ENCODE measurements at regions not wholly inside any gene's neighbourhood (a gene's known extent, or its start where the extent isn't known, plus 50 kb on each side); places are given as distances from the start of the nearest gene placed in this dataset.

- TF ChIP-seq TCF7L2 (IDR thresholded peaks at IDR 0.05; ENCODE audit: borderline replicate concordance, extremely low read depth, insufficient read depth, insufficient read length) = no peak
- TF ChIP-seq ZFX (IDR thresholded peaks at IDR 0.05) = no peak
- TF ChIP-seq YY1 (IDR thresholded peaks at IDR 0.05; ENCODE audit: extremely low read depth, insufficient replicate concordance, low read depth, low read length) = no peak
Observed at GRCh38 chr11:26271666-26272065, 60.3 kb upstream of the ANO3 start (continued).

GRCh38 chr11:26276798-26277424, 55.0 kb upstream of the ANO3 start:
- H3K9me2 ChIP-seq (ENCODE audit: insufficient read depth) = no peaks in the 10 kb centered on the region
- H3K27ac ChIP-seq (ENCODE audit: low read depth, low read length) = no peak overlapping the region
- ChIA-PET CTCF (no interaction called here), POLR2A (no interaction called here), RAD21 (ENCODE audit: low non-redundant PET in 1 of 2, low total read pairs in 2 of 2, uncharacterized antibody in 2 of 2, unreplicated experiment in 2 of 2) (no interaction called here)
- no peak overlapping the region for H3K9ac ChIP-seq (ENCODE audit: low read length)
- TF ChIP-seq EGR1 (IDR thresholded peaks at IDR 0.05; ENCODE audit: low read depth) = no peak
- peak; percentile 31 for TF ChIP-seq TCF7L2 (IDR thresholded peaks at IDR 0.05; ENCODE audit: borderline replicate concordance, extremely low read depth, insufficient read depth, insufficient read length)
- no peak for TF ChIP-seq POLR2AphosphoS5 (IDR thresholded peaks at IDR 0.05; ENCODE audit: low read depth, low read length)
- no peak for TF ChIP-seq ZBTB33 (IDR thresholded peaks at IDR 0.05; ENCODE audit: extremely low read depth, insufficient replicate concordance, low read length)
- no peak for TF ChIP-seq SP1 (IDR thresholded peaks at IDR 0.05; ENCODE audit: low read depth)
- TF ChIP-seq CTCF (IDR thresholded peaks at IDR 0.05 in 2 of 3, conservative IDR thresholded peaks at IDR 0.05 in 1 of 3; ENCODE audit: borderline replicate concordance in 1 of 3, insufficient read depth in 1 of 3, low read depth in 2 of 3, low read length in 2 of 3) = peak; percentile 28 to 89 (median 76); a peak in 5 of 6 replicates
- no peak for TF ChIP-seq SRF (IDR thresholded peaks at IDR 0.05; ENCODE audit: low read depth)
- peak; percentile 55 for TF ChIP-seq RAD21 (IDR thresholded peaks at IDR 0.05; ENCODE audit: low read depth)
- no peak for TF ChIP-seq CEBPB (IDR thresholded peaks at IDR 0.05; ENCODE audit: low read depth)
- TF ChIP-seq JUND (IDR thresholded peaks at IDR 0.05) = no peak
- H3K79me2 ChIP-seq (ENCODE audit: insufficient read depth, low read length) = no peaks in the 10 kb centered on the region
- no TSS peak for BruUV-seq (replicated peaks)
- no peaks in the 10 kb centered on the region for H3K36me3 ChIP-seq (ENCODE audit: control insufficient read depth in 1 of 2, insufficient read depth in 2 of 2, low read length in 2 of 2)
- no peaks in the 10 kb centered on the region for H4K20me1 ChIP-seq (ENCODE audit: insufficient read depth)
- H3K4me2 ChIP-seq (ENCODE audit: low read length) = no peak overlapping the region
- H3K27me3 ChIP-seq (ENCODE audit: insufficient read depth, low read length) = no peaks in the 10 kb centered on the region
- no peaks in the 10 kb centered on the region for H3K4me1 ChIP-seq (ENCODE audit: control insufficient read depth in 1 of 2, insufficient read depth in 2 of 2, low read length in 2 of 2)
- DNase-seq (ENCODE audit: low read depth, low spot score) (peak; percentile 21), ATAC-seq (no peak)
- intact Hi-C loops (cut with micrococcal nuclease) = no loop called here
- H3K9me3 ChIP-seq (ENCODE audit: control insufficient read depth in 1 of 2, insufficient read depth in 1 of 2, low read depth in 1 of 2, low read length in 2 of 2) = no peaks in the 10 kb centered on the region
- no peak overlapping the region for H2AFZ ChIP-seq (ENCODE audit: low read depth, low read length, poor library complexity, severe bottlenecking)
- H3K4me3 ChIP-seq (replicated peaks in 1 of 2; ENCODE audit: low read depth in 1 of 2, low read length in 2 of 2) = no peak overlapping the region

Data from HCT116 (cell line).